UCSD-AML1 (cell line): ENCODE measurements at regions not wholly inside any gene's neighbourhood (a gene's known extent, or its start where the extent isn't known, plus 50 kb on each side); places are given as distances from the start of the nearest gene placed in this dataset.
"Not testable (repeated sequence)": the region's sequence is repeated elsewhere in the genome, so short reads cannot be mapped to it uniquely, and the experiment has no call there.

ENCODE experiments used
- DNase-seq: peaks from one replicate; lab custom pipeline; 2025; ENCODE audit not compliant: unreplicated experiment; lab: John Stamatoyannopoulos, UW

- no peak for DNase-seq
These were observed 51.2 kb upstream of the THRB start for GRCh38 chr3:24545887-24546286.

- no peak for DNase-seq
These were observed 53.6 kb upstream of the THRB start for GRCh38 chr3:24548278-24548677.

- DNase-seq, result no peak
These were observed 55.9 kb upstream of the THRB start for GRCh38 chr3:24550588-24550987.

- no peak for DNase-seq
These were observed 57.0 kb upstream of the THRB start for GRCh38 chr3:24551626-24552025.

GRCh38 chr3:24562895-24563294, 68.2 kb upstream of the THRB start:
- DNase-seq, result no peak

- no peak for DNase-seq
These were observed 70.4 kb upstream of the THRB start for GRCh38 chr3:24565053-24565452.

GRCh38 chr3:24565656-24566055, 71.0 kb upstream of the THRB start:
- no peak for DNase-seq

GRCh38 chr3:24566927-24567326, 72.3 kb upstream of the THRB start:
- no peak for DNase-seq

- not testable (repeated sequence) for DNase-seq
These were observed 77.8 kb upstream of the THRB start for GRCh38 chr3:24572409-24572808.

- DNase-seq, result no peak
These were observed 78.9 kb upstream of the THRB start for GRCh38 chr3:24573576-24573975.

- no peak for DNase-seq
These were observed 83.7 kb upstream of the THRB start for GRCh38 chr3:24578324-24578723.

GRCh38 chr3:24578951-24579421, 84.3 kb upstream of the THRB start:
- no peak for DNase-seq

- DNase-seq, result no peak
These were observed 88.1 kb upstream of the THRB start for GRCh38 chr3:24582431-24583403.

GRCh38 chr3:24586920-24587319, 92.3 kb upstream of the THRB start:
- DNase-seq, result no peak

GRCh38 chr3:24588629-24589512, 94.2 kb upstream of the THRB start:
- DNase-seq, result no peak

GRCh38 chr3:24589513-24589851, 94.8 kb upstream of the THRB start:
- DNase-seq, result no peak

- no peak for DNase-seq
These were observed 95.6 kb upstream of the THRB start for GRCh38 chr3:24589931-24590880.

- no peak for DNase-seq
These were observed 96.5 kb upstream of the THRB start for GRCh38 chr3:24591191-24591590.

- no peak for DNase-seq
These were observed 97.3 kb upstream of the THRB start for GRCh38 chr3:24591661-24592555.

- no peak for DNase-seq
These were observed 99.5 kb upstream of the THRB start for GRCh38 chr3:24594161-24594560.
